ENCODE measurements at regions not wholly inside any gene's neighbourhood (a gene's known extent, or its start where the extent isn't known, plus 50 kb on each side); places are given as distances from the start of the nearest gene placed in this dataset.

- Histone ChIP-seq H3K4me1 (ENCODE audit: control insufficient read depth in 5 of 5, insufficient read depth in 5 of 5, low read length in 5 of 5) (peaks cover 0 to 2% (median 0%) of the 10 kb centered on the region in 5 donors), H3K4me3 (no peak overlapping the region), H3K27ac (ENCODE audit: low read depth in 1 of 2, low read length in 1 of 2) (no peak overlapping the region), H3K36me3 (ENCODE audit: control insufficient read depth in 4 of 4, insufficient read depth in 4 of 4, low read length in 4 of 4) (no peaks in the 10 kb centered on the region), H3K27me3 (ENCODE audit: control insufficient read depth in 3 of 3, insufficient read depth in 3 of 3, low read length in 2 of 3) (no peaks in the 10 kb centered on the region), H3K9ac (ENCODE audit: insufficient read depth in 1 of 2, low read length in 2 of 2) (no peak overlapping the region), H3K9me3 (ENCODE audit: control insufficient read depth in 4 of 4, insufficient read depth in 3 of 4, low read length in 3 of 4) (no peaks in the 10 kb centered on the region)
- 90 to 95% methylated on average over 1 of the region's 1 CpG for WGBS, 2 donors
- no peak for TF ChIP-seq CTCF (IDR thresholded peaks at IDR 0.05; ENCODE audit: control extremely low read depth, extremely low read depth)
- DNase-seq (no peak), ATAC-seq (ENCODE audit: insufficient read depth, low FRiP score) (no peak)
These were observed 428.2 kb upstream of the KLF12 start for GRCh38 chr13:74562381-74562780.

- Histone ChIP-seq H3K4me3 (no peak overlapping the region), H3K9ac (ENCODE audit: insufficient read depth in 1 of 2, low read length in 2 of 2) (no peak overlapping the region), H3K9me3 (ENCODE audit: control insufficient read depth in 4 of 4, insufficient read depth in 3 of 4, low read length in 3 of 4) (no peaks in the 10 kb centered on the region), H3K36me3 (ENCODE audit: control insufficient read depth in 4 of 4, insufficient read depth in 4 of 4, low read length in 4 of 4) (no peaks in the 10 kb centered on the region), H3K4me1 (ENCODE audit: control insufficient read depth in 5 of 5, insufficient read depth in 5 of 5, low read length in 5 of 5) (no peaks in the 10 kb centered on the region), H3K27ac (ENCODE audit: low read depth in 1 of 2, low read length in 1 of 2) (no peak overlapping the region), H3K27me3 (ENCODE audit: control insufficient read depth in 3 of 3, insufficient read depth in 3 of 3, low read length in 2 of 3) (no peaks in the 10 kb centered on the region)
- no peak for DNase-seq
- TF ChIP-seq CTCF (IDR thresholded peaks at IDR 0.05; ENCODE audit: control extremely low read depth, extremely low read depth): no peak
- ATAC-seq (ENCODE audit: insufficient read depth, low FRiP score): no peak
These were observed 427.0 kb upstream of the KLF12 start for GRCh38 chr13:74561155-74561554.

GRCh38 chr13:74560325-74560724, 426.1 kb upstream of the KLF12 start:
- DNase-seq (no peak), ATAC-seq (ENCODE audit: insufficient read depth, low FRiP score) (no peak)
- H3K4me1 ChIP-seq (ENCODE audit: control insufficient read depth in 5 of 5, insufficient read depth in 5 of 5, low read length in 5 of 5): no peaks in the 10 kb centered on the region
- no peaks in the 10 kb centered on the region for H3K9me3 ChIP-seq (ENCODE audit: control insufficient read depth in 4 of 4, insufficient read depth in 3 of 4, low read length in 3 of 4)
- TF ChIP-seq CTCF (IDR thresholded peaks at IDR 0.05; ENCODE audit: control extremely low read depth, extremely low read depth): no peak
- H3K9ac ChIP-seq (ENCODE audit: insufficient read depth in 1 of 2, low read length in 2 of 2): no peak overlapping the region
- 77 to 88% methylated on average over 4 of the region's 4 CpGs for WGBS, 2 donors
- no peaks in the 10 kb centered on the region for H3K27me3 ChIP-seq (ENCODE audit: control insufficient read depth in 3 of 3, insufficient read depth in 3 of 3, low read length in 2 of 3)
- no peak overlapping the region for H3K4me3 ChIP-seq
- H3K27ac ChIP-seq (ENCODE audit: low read depth in 1 of 2, low read length in 1 of 2): no peak overlapping the region
- no peaks in the 10 kb centered on the region for H3K36me3 ChIP-seq (ENCODE audit: control insufficient read depth in 4 of 4, insufficient read depth in 4 of 4, low read length in 4 of 4)

- TF ChIP-seq CTCF (IDR thresholded peaks at IDR 0.05; ENCODE audit: control extremely low read depth, extremely low read depth): no peak
- 93 to 95% methylated on average over 1 of the region's 1 CpG for WGBS, 2 donors
- H3K27ac ChIP-seq (ENCODE audit: low read depth in 1 of 2, low read length in 1 of 2): no peak overlapping the region
- no peaks in the 10 kb centered on the region for H3K9me3 ChIP-seq (ENCODE audit: control insufficient read depth in 4 of 4, insufficient read depth in 3 of 4, low read length in 3 of 4)
- no peak overlapping the region for H3K9ac ChIP-seq (ENCODE audit: insufficient read depth in 1 of 2, low read length in 2 of 2)
- DNase-seq: no peak
- no peaks in the 10 kb centered on the region for H3K36me3 ChIP-seq (ENCODE audit: control insufficient read depth in 4 of 4, insufficient read depth in 4 of 4, low read length in 4 of 4)
- H3K4me3 ChIP-seq: no peak overlapping the region
- H3K4me1 ChIP-seq (ENCODE audit: control insufficient read depth in 5 of 5, insufficient read depth in 5 of 5, low read length in 5 of 5): no peaks in the 10 kb centered on the region
- ATAC-seq (ENCODE audit: insufficient read depth, low FRiP score): no peak
- no peaks in the 10 kb centered on the region for H3K27me3 ChIP-seq (ENCODE audit: control insufficient read depth in 3 of 3, insufficient read depth in 3 of 3, low read length in 2 of 3)
These were observed 423.7 kb upstream of the KLF12 start for GRCh38 chr13:74557870-74558269.
